ENCODE measurements at regions not wholly inside any gene's neighbourhood (a gene's known extent, or its start where the extent isn't known, plus 50 kb on each side); places are given as distances from the start of the nearest gene placed in this dataset.

- Histone ChIP-seq H3K27me3 (replicated peaks; ENCODE audit: control insufficient read depth, insufficient read depth, low read length) (no peaks in the 10 kb centered on the region), H3K4me3 (ENCODE audit: low read depth, low read length) (no peak overlapping the region), H3K36me3 (ENCODE audit: control insufficient read depth, insufficient read depth, low read length) (no peaks in the 10 kb centered on the region), H3K4me1 (no peaks in the 10 kb centered on the region), H3K9me3 (no peaks in the 10 kb centered on the region)
- ChIA-PET CTCF (no interaction called here), POLR2A (no interaction called here)
- H3K36me3 Mint-ChIP-seq (ENCODE audit: insufficient read depth, unreplicated experiment): no peaks in the 10 kb centered on the region
- no peaks in the 10 kb centered on the region for H3K4me1 Mint-ChIP-seq (ENCODE audit: low read depth, unreplicated experiment)
- intact Hi-C loops (cut with micrococcal nuclease; ENCODE audit: unreplicated experiment): no loop called here
- DNase-seq: no peak
- no peaks in the 10 kb centered on the region for H3K9me3 Mint-ChIP-seq (ENCODE audit: unreplicated experiment)
- no peak overlapping the region for H3K4me3 Mint-ChIP-seq (ENCODE audit: unreplicated experiment)
- H3K27me3 Mint-ChIP-seq (ENCODE audit: insufficient read depth, unreplicated experiment): no peaks in the 10 kb centered on the region
- BruUV-seq (replicated peaks): no TSS peak
- TF ChIP-seq CTCF (IDR thresholded peaks at IDR 0.05; ENCODE audit: insufficient read depth in 1 of 2, low read depth in 1 of 2, low read length in 1 of 2, severe bottlenecking in 1 of 2, unreplicated experiment in 1 of 2): no peak
- H3K27ac Mint-ChIP-seq (ENCODE audit: unreplicated experiment): no peak overlapping the region
Observed at GRCh38 chr7:81857385-81857784, 87.5 kb upstream of the HGF start.

DNA sequence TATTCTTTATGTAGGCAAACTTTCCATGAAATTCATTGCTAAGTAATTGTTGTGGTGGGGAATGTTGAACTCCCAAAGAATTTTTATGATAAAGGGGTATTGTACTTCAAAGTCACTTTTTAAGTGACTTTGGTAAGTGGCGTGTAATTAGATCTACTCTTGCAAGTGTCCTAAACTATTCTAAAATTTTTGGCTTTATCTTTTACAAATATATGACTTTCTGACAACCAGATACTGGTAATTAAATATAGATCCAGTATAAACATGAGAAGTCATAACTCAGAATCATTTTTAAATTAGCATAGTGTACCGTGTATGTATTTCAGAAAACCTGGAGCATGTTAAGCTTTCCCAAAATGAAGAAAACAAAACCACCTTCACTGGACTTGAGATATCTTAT, 84.7 kb upstream of the HGF start:
- no peaks in the 10 kb centered on the region for H3K36me3 ChIP-seq (ENCODE audit: control insufficient read depth, insufficient read depth, low read length)
- no peak overlapping the region for H3K4me3 ChIP-seq (ENCODE audit: low read depth, low read length)
- Mint-ChIP-seq H3K9me3 (ENCODE audit: unreplicated experiment) (no peaks in the 10 kb centered on the region), H3K36me3 (ENCODE audit: insufficient read depth, unreplicated experiment) (no peaks in the 10 kb centered on the region), H3K4me1 (ENCODE audit: low read depth, unreplicated experiment) (no peaks in the 10 kb centered on the region), H3K27ac (ENCODE audit: unreplicated experiment) (no peak overlapping the region), H3K4me3 (ENCODE audit: unreplicated experiment) (no peak overlapping the region), H3K27me3 (ENCODE audit: insufficient read depth, unreplicated experiment) (no peaks in the 10 kb centered on the region)
- H3K4me1 ChIP-seq: no peaks in the 10 kb centered on the region
- ChIA-PET POLR2A (no interaction called here), CTCF (no interaction called here)
- H3K9me3 ChIP-seq: no peaks in the 10 kb centered on the region
- intact Hi-C loops (cut with micrococcal nuclease; ENCODE audit: unreplicated experiment): no loop called here
- BruUV-seq (replicated peaks): no TSS peak
- H3K27me3 ChIP-seq (replicated peaks; ENCODE audit: control insufficient read depth, insufficient read depth, low read length): no peaks in the 10 kb centered on the region
- no peak for TF ChIP-seq CTCF (IDR thresholded peaks at IDR 0.05; ENCODE audit: insufficient read depth in 1 of 2, low read depth in 1 of 2, low read length in 1 of 2, severe bottlenecking in 1 of 2, unreplicated experiment in 1 of 2)
- no peak for DNase-seq

DNA sequence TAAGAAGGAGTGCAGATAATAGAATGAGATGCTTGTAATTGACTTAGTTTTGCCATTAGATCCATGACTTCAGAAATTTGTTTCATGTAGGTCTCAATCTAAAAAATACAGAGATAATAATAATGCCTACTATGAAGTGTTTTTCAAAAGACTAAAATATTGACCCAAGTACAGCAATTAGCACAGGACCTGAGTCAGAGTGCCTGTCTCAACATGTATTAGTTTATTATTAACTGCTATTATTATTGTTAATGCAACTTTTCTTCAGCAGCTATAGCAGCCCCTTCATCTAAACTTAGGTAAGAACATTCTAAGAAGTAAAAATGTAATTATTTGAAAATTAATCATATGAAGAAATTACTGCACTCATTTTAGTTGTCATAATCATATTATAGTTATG, 82.9 kb upstream of the HGF start:
- no peaks in the 10 kb centered on the region for H3K4me1 ChIP-seq
- Mint-ChIP-seq H3K36me3 (ENCODE audit: insufficient read depth, unreplicated experiment) (no peaks in the 10 kb centered on the region), H3K4me3 (ENCODE audit: unreplicated experiment) (no peak overlapping the region), H3K9me3 (ENCODE audit: unreplicated experiment) (no peaks in the 10 kb centered on the region), H3K4me1 (ENCODE audit: low read depth, unreplicated experiment) (no peaks in the 10 kb centered on the region), H3K27me3 (ENCODE audit: insufficient read depth, unreplicated experiment) (peaks cover 4% of the 10 kb centered on the region), H3K27ac (ENCODE audit: unreplicated experiment) (no peak overlapping the region)
- no peaks in the 10 kb centered on the region for H3K9me3 ChIP-seq
- BruUV-seq (replicated peaks): no TSS peak
- CTCF ChIA-PET: no interaction called here
- no peak for DNase-seq
- H3K4me3 ChIP-seq (ENCODE audit: low read depth, low read length): no peak overlapping the region
- intact Hi-C loops (cut with micrococcal nuclease; ENCODE audit: unreplicated experiment): no loop called here
- no peaks in the 10 kb centered on the region for H3K27me3 ChIP-seq (replicated peaks; ENCODE audit: control insufficient read depth, insufficient read depth, low read length)
- no peak for TF ChIP-seq CTCF (IDR thresholded peaks at IDR 0.05; ENCODE audit: insufficient read depth in 1 of 2, low read depth in 1 of 2, low read length in 1 of 2, severe bottlenecking in 1 of 2, unreplicated experiment in 1 of 2)
- no peaks in the 10 kb centered on the region for H3K36me3 ChIP-seq (ENCODE audit: control insufficient read depth, insufficient read depth, low read length)
- POLR2A ChIA-PET: no interaction called here
